ENCODE measurements at regions not wholly inside any gene's neighbourhood (a gene's known extent, or its start where the extent isn't known, plus 50 kb on each side); places are given as distances from the start of the nearest gene placed in this dataset.

DNA sequence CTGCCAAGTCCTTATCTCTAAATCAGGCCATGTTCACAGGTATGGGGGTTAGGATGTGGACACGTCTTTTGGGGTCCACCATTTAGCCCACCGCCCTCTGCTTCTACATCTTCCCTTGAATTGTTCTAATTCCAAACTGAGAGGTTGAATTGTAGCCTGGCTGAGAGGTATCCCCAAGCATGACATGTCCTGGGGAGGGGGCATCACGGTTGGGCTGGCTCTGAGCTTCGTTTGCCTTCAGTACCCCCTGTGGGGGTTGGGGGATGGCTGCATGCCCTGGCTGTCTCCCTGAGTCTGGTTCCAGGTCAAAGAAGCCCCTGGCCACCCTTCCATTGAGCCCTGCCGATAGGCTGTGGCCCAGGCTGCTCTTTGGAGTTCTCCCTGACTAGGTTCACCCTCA, 204.6 kb downstream of the GLRX3 start:
- Histone ChIP-seq H3K9me3 (ENCODE audit: insufficient read depth, low read length) (no peaks in the 10 kb centered on the region), H2AFZ (ENCODE audit: low read depth, low read length) (no peak overlapping the region), H3K4me2 (ENCODE audit: low read length) (no peak overlapping the region), H3K4me1 (ENCODE audit: low read length) (no peaks in the 10 kb centered on the region), H3K4me3 (ENCODE audit: low read length) (no peak overlapping the region), H3K27me3 (ENCODE audit: low read depth, low read length) (no peaks in the 10 kb centered on the region), H3K36me3 (replicated peaks; ENCODE audit: low read depth, low read length) (no peaks in the 10 kb centered on the region), H3K79me2 (ENCODE audit: low read length) (no peaks in the 10 kb centered on the region), H4K20me1 (ENCODE audit: insufficient read depth, low read length) (no peaks in the 10 kb centered on the region), H3K9ac (ENCODE audit: low read length) (no peak overlapping the region), H3K27ac (ENCODE audit: low read length) (no peak overlapping the region)
- no peak for TF ChIP-seq EZH2phosphoT487 (IDR thresholded peaks at IDR 0.05; ENCODE audit: low read depth)
- TF ChIP-seq, protein P1, sequence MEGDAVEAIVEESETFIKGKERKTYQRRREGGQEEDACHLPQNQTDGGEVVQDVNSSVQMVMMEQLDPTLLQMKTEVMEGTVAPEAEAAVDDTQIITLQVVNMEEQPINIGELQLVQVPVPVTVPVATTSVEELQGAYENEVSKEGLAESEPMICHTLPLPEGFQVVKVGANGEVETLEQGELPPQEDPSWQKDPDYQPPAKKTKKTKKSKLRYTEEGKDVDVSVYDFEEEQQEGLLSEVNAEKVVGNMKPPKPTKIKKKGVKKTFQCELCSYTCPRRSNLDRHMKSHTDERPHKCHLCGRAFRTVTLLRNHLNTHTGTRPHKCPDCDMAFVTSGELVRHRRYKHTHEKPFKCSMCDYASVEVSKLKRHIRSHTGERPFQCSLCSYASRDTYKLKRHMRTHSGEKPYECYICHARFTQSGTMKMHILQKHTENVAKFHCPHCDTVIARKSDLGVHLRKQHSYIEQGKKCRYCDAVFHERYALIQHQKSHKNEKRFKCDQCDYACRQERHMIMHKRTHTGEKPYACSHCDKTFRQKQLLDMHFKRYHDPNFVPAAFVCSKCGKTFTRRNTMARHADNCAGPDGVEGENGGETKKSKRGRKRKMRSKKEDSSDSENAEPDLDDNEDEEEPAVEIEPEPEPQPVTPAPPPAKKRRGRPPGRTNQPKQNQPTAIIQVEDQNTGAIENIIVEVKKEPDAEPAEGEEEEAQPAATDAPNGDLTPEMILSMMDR (IDR thresholded peaks at IDR 0.05; ENCODE audit: low read depth, low read length) = no peak

DNA sequence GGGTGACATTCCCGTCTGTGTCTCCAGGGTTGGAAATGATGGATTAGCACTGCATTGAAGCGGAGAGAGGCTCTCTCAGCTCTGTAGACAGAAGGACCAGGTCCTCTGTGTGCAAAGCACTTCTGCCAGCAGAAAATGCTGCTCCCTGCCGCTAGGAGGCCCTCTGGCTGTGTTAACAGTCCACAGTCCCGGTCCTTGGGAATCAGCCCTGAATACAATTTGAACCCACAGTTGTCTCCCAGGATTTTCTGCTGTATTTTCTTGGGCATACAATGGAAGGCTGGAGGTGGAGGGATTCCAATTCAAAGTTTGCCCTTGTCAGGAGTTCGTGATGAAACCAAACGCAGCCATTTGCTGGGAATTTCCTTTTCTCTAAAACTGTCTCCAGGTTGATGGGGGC, 205.2 kb downstream of the GLRX3 start:
- no peak overlapping the region for H2AFZ ChIP-seq (ENCODE audit: low read depth, low read length)
- no peak overlapping the region for H3K4me2 ChIP-seq (ENCODE audit: low read length)
- no peak for TF ChIP-seq EZH2phosphoT487 (IDR thresholded peaks at IDR 0.05; ENCODE audit: low read depth)
- TF ChIP-seq, protein P1 (IDR thresholded peaks at IDR 0.05; ENCODE audit: low read depth, low read length) = 0 out of 2 replicates have a peak, but pooled peaks have one; percentile 11
- H3K36me3 ChIP-seq (replicated peaks; ENCODE audit: low read depth, low read length) = no peaks in the 10 kb centered on the region
- H3K9ac ChIP-seq (ENCODE audit: low read length) = no peak overlapping the region
- no peaks in the 10 kb centered on the region for H3K79me2 ChIP-seq (ENCODE audit: low read length)
- H3K9me3 ChIP-seq (ENCODE audit: insufficient read depth, low read length) = no peaks in the 10 kb centered on the region
- no peak overlapping the region for H3K4me3 ChIP-seq (ENCODE audit: low read length)
- H3K27me3 ChIP-seq (ENCODE audit: low read depth, low read length) = no peaks in the 10 kb centered on the region
- no peaks in the 10 kb centered on the region for H4K20me1 ChIP-seq (ENCODE audit: insufficient read depth, low read length)
- H3K4me1 ChIP-seq (ENCODE audit: low read length) = no peaks in the 10 kb centered on the region
- H3K27ac ChIP-seq (ENCODE audit: low read length) = no peak overlapping the region

DNA sequence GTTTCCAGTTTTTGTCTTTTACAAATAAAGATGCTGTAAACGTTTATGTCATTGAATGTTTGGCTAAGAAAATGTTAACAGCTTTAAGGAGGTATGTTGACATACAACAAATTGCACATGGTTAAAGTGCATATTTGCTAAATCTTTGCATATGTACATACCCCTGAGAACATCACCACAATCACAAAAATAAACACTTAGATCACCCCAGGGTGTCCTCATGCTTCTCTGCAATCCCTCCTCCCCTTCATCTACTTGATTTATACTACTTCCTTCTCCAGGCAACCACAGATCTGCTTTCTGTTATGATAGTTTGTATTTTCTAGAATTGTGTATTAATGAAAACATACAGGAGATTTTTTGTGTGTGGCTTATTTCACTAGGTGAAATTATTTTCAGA, 209.5 kb downstream of the GLRX3 start:
- Histone ChIP-seq H4K20me1 (ENCODE audit: insufficient read depth, low read length) (no peaks in the 10 kb centered on the region), H3K4me3 (ENCODE audit: low read length) (no peak overlapping the region), H3K4me2 (ENCODE audit: low read length) (no peak overlapping the region), H3K36me3 (replicated peaks; ENCODE audit: low read depth, low read length) (no peaks in the 10 kb centered on the region), H3K27me3 (ENCODE audit: low read depth, low read length) (no peaks in the 10 kb centered on the region), H3K27ac (ENCODE audit: low read length) (no peak overlapping the region), H3K4me1 (ENCODE audit: low read length) (no peaks in the 10 kb centered on the region), H3K9me3 (ENCODE audit: insufficient read depth, low read length) (no peaks in the 10 kb centered on the region), H3K79me2 (ENCODE audit: low read length) (no peaks in the 10 kb centered on the region), H2AFZ (ENCODE audit: low read depth, low read length) (no peak overlapping the region), H3K9ac (ENCODE audit: low read length) (no peak overlapping the region)
- TF ChIP-seq, protein P1 (IDR thresholded peaks at IDR 0.05; ENCODE audit: low read depth, low read length) = no peak
- TF ChIP-seq EZH2phosphoT487 (IDR thresholded peaks at IDR 0.05; ENCODE audit: low read depth) = no peak

DNA sequence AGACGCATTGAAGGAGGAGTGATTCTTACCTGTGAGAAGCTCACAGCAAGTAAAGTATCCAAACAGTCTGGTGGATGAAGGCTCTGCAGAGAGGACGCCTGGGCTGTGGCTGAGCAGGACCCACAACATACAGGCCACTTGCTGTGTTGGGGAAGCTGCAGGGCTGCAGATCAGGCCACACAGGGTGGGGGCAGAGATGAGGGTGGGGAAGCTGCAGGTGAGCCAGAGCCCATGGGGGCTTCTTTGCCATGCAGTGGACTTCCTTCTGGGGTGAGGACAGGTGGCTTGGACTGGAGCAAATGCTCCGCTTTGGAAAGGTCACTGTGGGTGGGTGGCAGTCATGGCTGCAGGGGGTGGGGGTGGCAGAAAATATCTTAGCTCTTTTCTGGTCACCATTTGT, 214.8 kb downstream of the GLRX3 start:
- no peak overlapping the region for H3K4me2 ChIP-seq (ENCODE audit: low read length)
- no peaks in the 10 kb centered on the region for H3K4me1 ChIP-seq (ENCODE audit: low read length)
- no peaks in the 10 kb centered on the region for H3K36me3 ChIP-seq (replicated peaks; ENCODE audit: low read depth, low read length)
- TF ChIP-seq EZH2phosphoT487 (IDR thresholded peaks at IDR 0.05; ENCODE audit: low read depth) = no peak
- no peak overlapping the region for H3K9ac ChIP-seq (ENCODE audit: low read length)
- no peak overlapping the region for H3K27ac ChIP-seq (ENCODE audit: low read length)
- H3K4me3 ChIP-seq (ENCODE audit: low read length) = no peak overlapping the region
- H4K20me1 ChIP-seq (ENCODE audit: insufficient read depth, low read length) = no peaks in the 10 kb centered on the region
- no peaks in the 10 kb centered on the region for H3K79me2 ChIP-seq (ENCODE audit: low read length)
- H2AFZ ChIP-seq (ENCODE audit: low read depth, low read length) = no peak overlapping the region
- no peaks in the 10 kb centered on the region for H3K27me3 ChIP-seq (ENCODE audit: low read depth, low read length)
- no peaks in the 10 kb centered on the region for H3K9me3 ChIP-seq (ENCODE audit: insufficient read depth, low read length)

Data from OCI-LY3 (cell line).